A549 (cell line): ENCODE measurements at regions not wholly inside any gene's neighbourhood (a gene's known extent, or its start where the extent isn't known, plus 50 kb on each side); places are given as distances from the start of the nearest gene placed in this dataset.

Experiments
- ATAC-seq, 2 experiments: fragments of 200-7000 bp in 1 of 2; fragments of >200 bp in 1 of 2; cut with Nextera tagmentation in 1 of 2; cut with Tn5 transposase in 1 of 2; 3 replicates each; pipeline versions ENCODE4 v1.8.0 to v1.9.1; 2018 to 2020; ENCODE audit warnings: mild to moderate bottlenecking in 1 of 2, moderate library complexity in 1 of 2
- CTCF ChIA-PET: fragments of 300-600 bp; sonication (Branson Sonifier 250); formaldehyde crosslinking; extraction: SDS; loops from one replicate; lab custom pipeline; 2021; ENCODE audit warnings: antibody characterized with exemption, inconsistent platforms; lab: Yijun Ruan, JAX
- POLR2A ChIA-PET: fragments of 350-600 bp; formaldehyde crosslinking; extraction: SDS; loops from one replicate; lab custom pipeline; 2021; ENCODE audit warnings: antibody characterized with exemption, inconsistent platforms; lab: Yijun Ruan, JAX
- DNase-seq, 2 experiments: peaks; one replicate each; pipeline versions ENCODE4 v3.0.0 to v3.0.0-alpha.2; 2011 to 2016; ENCODE audit warnings: low read depth in 1 of 2, low spot score in 1 of 2
- FAIRE-seq: peaks from 2 replicates; lab custom pipeline; 2011; peaks lifted over from hg19 to GRCh38; lab: Jason Lieb, UNC
- H3K27ac ChIP-seq, 2 experiments: fragments of >200 bp; sonication (Bioruptor Twin); formaldehyde crosslinking; 3 replicates each; pipeline ENCODE4 v1.5.1; 2016 to 2017
- H3K4me1 ChIP-seq: fragments of >200 bp; sonication (Bioruptor Twin); formaldehyde crosslinking; 3 replicates; pipeline ENCODE4 v1.6.1; 2016
- H3K4me2 ChIP-seq: fragments of >200 bp; sonication (Bioruptor Twin); formaldehyde crosslinking; 3 replicates; pipeline ENCODE4 v1.6.1; 2016
- H3K4me3 ChIP-seq: fragments of >200 bp; sonication (Bioruptor Twin); formaldehyde crosslinking; 3 replicates; pipeline ENCODE4 v1.5.1; 2016
- H3K9me3 ChIP-seq: fragments of >200 bp; sonication (Bioruptor Twin); formaldehyde crosslinking; 3 replicates; pipeline ENCODE4 v1.6.1; 2016
- CTCF ChIP-seq: fragments of >200 bp; sonication (Bioruptor Twin); formaldehyde crosslinking; IDR thresholded peaks from 3 replicates; pipeline ENCODE4 v1.5.1; 2016
- FOSL2 ChIP-seq, 2 experiments: fragments of 450-650 bp in 1 of 2; fragments of >200 bp in 1 of 2; sonication (Bioruptor Twin) in 1 of 2; formaldehyde crosslinking; IDR thresholded peaks; 2 replicates each; pipeline versions ENCODE4 v1.5.0 to v1.6.1; 2016 to 2020; ENCODE audit warnings: mild to moderate bottlenecking in 1 of 2, moderate library complexity in 1 of 2
- FOXS1 ChIP-seq: fragments of 250-450 bp; sonication (Bioruptor Pico); IDR thresholded peaks from 2 replicates; pipeline ENCODE4 v1.5.0; 2020; ENCODE audit warnings: mild to moderate bottlenecking, moderate library complexity
- HMGXB4 ChIP-seq: fragments of 250-450 bp; sonication (Bioruptor Pico); IDR thresholded peaks from 2 replicates; pipeline ENCODE4 v1.5.0; 2021; ENCODE audit warnings: mild to moderate bottlenecking, moderate library complexity, borderline replicate concordance
- HOXB13 ChIP-seq: fragments of 250-450 bp; sonication (Bioruptor Pico); IDR thresholded peaks from 2 replicates; pipeline ENCODE4 v1.5.0; 2020; ENCODE audit warnings: low read depth, mild to moderate bottlenecking, moderate library complexity
- HOXB5 ChIP-seq: fragments of 250-450 bp; sonication (Bioruptor Pico); IDR thresholded peaks from 2 replicates; pipeline ENCODE4 v1.5.0; 2020; ENCODE audit warnings: mild to moderate bottlenecking, moderate library complexity
- KDM1A ChIP-seq: fragments of 200-600 bp; sonication (generic); IDR thresholded peaks from 2 replicates; pipeline ENCODE4 v1.6.1; 2016; ENCODE audit warnings: low read depth, mild to moderate bottlenecking
- MYC ChIP-seq: IDR thresholded peaks from 2 replicates; pipeline ENCODE4 v1.6.1; 2012; ENCODE audit warnings: mild to moderate bottlenecking, inconsistent platforms, low read length, improper control_type of control experiment, borderline replicate concordance
- NFE2L2 ChIP-seq: fragments of 150-350 bp; conservative IDR thresholded peaks from 2 replicates; pipeline ENCODE4 v1.6.1; 2014; ENCODE audit warnings: low read length
- NPAS2 ChIP-seq: fragments of 250-450 bp; sonication (Bioruptor Pico); IDR thresholded peaks from 2 replicates; pipeline ENCODE4 v1.8.0; 2022; ENCODE audit warnings: mild to moderate bottlenecking, moderate library complexity, borderline replicate concordance
- PHF8 ChIP-seq: fragments of 200-600 bp; sonication (generic); IDR thresholded peaks from 2 replicates; pipeline ENCODE4 v1.6.1; 2016; ENCODE audit warnings: low read depth, mild to moderate bottlenecking, antibody characterized with exemption, moderate library complexity, borderline replicate concordance
- RAD21 ChIP-seq, 2 experiments: fragments of >200 bp in 1 of 2; sonication (Bioruptor Twin) in 1 of 2; formaldehyde crosslinking in 1 of 2; IDR thresholded peaks in 1 of 2; conservative IDR thresholded peaks in 1 of 2; 2 replicates in 1 of 2; 3 replicates in 1 of 2; pipeline ENCODE4 v1.6.1; 2012 to 2018; ENCODE audit warnings: inconsistent platforms in 1 of 2
- RARB ChIP-seq: fragments of 250-450 bp; sonication (Bioruptor Pico); IDR thresholded peaks from 2 replicates; pipeline ENCODE4 v1.8.0; 2021; ENCODE audit warnings: mild to moderate bottlenecking, moderate library complexity
- RNF2 ChIP-seq: fragments of 200-600 bp; sonication (generic); IDR thresholded peaks from 2 replicates; pipeline ENCODE4 v1.6.1; 2016; ENCODE audit warnings: low read depth, mild to moderate bottlenecking, antibody characterized with exemption, moderate library complexity, borderline replicate concordance
- SMC3 ChIP-seq: fragments of >200 bp; sonication (Bioruptor Twin); formaldehyde crosslinking; IDR thresholded peaks from 3 replicates; pipeline ENCODE4 v1.6.1; 2018; ENCODE audit warnings: inconsistent platforms
- TFCP2L1 ChIP-seq: fragments of 250-450 bp; sonication (Bioruptor Pico); IDR thresholded peaks from 2 replicates; pipeline ENCODE4 v1.5.0; 2021; ENCODE audit warnings: mild to moderate bottlenecking
- TP53 ChIP-seq: fragments of 250-450 bp; sonication (Bioruptor Pico); IDR thresholded peaks from 2 replicates; pipeline ENCODE4 v1.5.0; 2021; ENCODE audit warnings: mild to moderate bottlenecking, moderate library complexity
- ZNF302 ChIP-seq: fragments of 250-450 bp; sonication (Bioruptor Pico); IDR thresholded peaks from 2 replicates; pipeline ENCODE4 v1.9.0; 2021; ENCODE audit warnings: inconsistent platforms, mild to moderate bottlenecking, moderate library complexity
- WGBS: methylation state at CpG from one replicate; pipeline ENCODE4 v1.1.6; 2017; ENCODE audit errors: missing lambda C conversion rate; 5-methylcytosine and 5-hydroxymethylcytosine counted together
- TF ChIP-seq, protein P1 (sequence below): fragments of 200-600 bp; sonication (generic); IDR thresholded peaks from 2 replicates; pipeline ENCODE4 v1.6.1; 2016; ENCODE audit warnings: antibody characterized with exemption, mild to moderate bottlenecking, moderate library complexity
- TF ChIP-seq, protein P2 (sequence below): fragments of 250-450 bp; sonication (Bioruptor Pico); IDR thresholded peaks from 2 replicates; pipeline ENCODE4 v1.5.0; 2020; ENCODE audit warnings: low read depth, mild to moderate bottlenecking, moderate library complexity

- ATAC-seq: no peak
- WGBS: 88% methylated on average over 1 of the region's 1 CpG
Measured at GRCh38 chr5:159402311-159402710, 72.0 kb upstream of the IL12B start.

GRCh38 chr5:159402856-159403255 lies 72.6 kb upstream of the IL12B start:
- no peak for ATAC-seq
- CTCF ChIA-PET: no interaction called here
- no peaks in the 10 kb centered on the region for H3K9me3 ChIP-seq
- no peak overlapping the region for H3K27ac ChIP-seq
- DNase-seq: no peak
- H3K4me2 ChIP-seq: no peak overlapping the region
- no peak for FAIRE-seq
- WGBS: 78% methylated on average over 5 of the region's 5 CpGs
- POLR2A ChIA-PET: no interaction called here
- H3K4me3 ChIP-seq: no peak overlapping the region
- no peaks in the 10 kb centered on the region for H3K4me1 ChIP-seq
- TF ChIP-seq HOXB13 (CRISPR knock-in tag) (no peak), RAD21 (conservative IDR thresholded peaks at IDR 0.05 in 1 of 2, IDR thresholded peaks at IDR 0.05 in 1 of 2) (no peak), FOSL2 (IDR thresholded peaks at IDR 0.05) (no peak), FOSL2 (CRISPR knock-in tag; IDR thresholded peaks at IDR 0.05) (no peak), NPAS2 (no peak), TP53 (CRISPR knock-in tag) (no peak), HMGXB4 (no peak), RARB (CRISPR knock-in tag) (no peak)

More at GRCh38 chr5:159402311-159402710, 72.0 kb upstream of the IL12B start:
- Histone ChIP-seq H3K9me3 (no peaks in the 10 kb centered on the region), H3K4me1 (no peaks in the 10 kb centered on the region), H3K4me3 (no peak overlapping the region), H3K27ac (no peak overlapping the region), H3K4me2 (no peak overlapping the region)
- FAIRE-seq: no peak
- ChIA-PET POLR2A (no interaction called here), CTCF (no interaction called here)
- no peak for DNase-seq
- TF ChIP-seq HOXB13 (CRISPR knock-in tag) (no peak), RAD21 (conservative IDR thresholded peaks at IDR 0.05 in 1 of 2, IDR thresholded peaks at IDR 0.05 in 1 of 2) (no peak), KDM1A (no peak), PHF8 (no peak), SMC3 (no peak), ZNF302 (CRISPR knock-in tag) (no peak), HOXB5 (CRISPR knock-in tag) (no peak), FOXS1 (CRISPR knock-in tag) (no peak), CTCF (no peak), RNF2 (no peak), NFE2L2 (no peak), TFCP2L1 (CRISPR knock-in tag) (no peak), MYC (no peak)
- TF ChIP-seq, protein P1, sequence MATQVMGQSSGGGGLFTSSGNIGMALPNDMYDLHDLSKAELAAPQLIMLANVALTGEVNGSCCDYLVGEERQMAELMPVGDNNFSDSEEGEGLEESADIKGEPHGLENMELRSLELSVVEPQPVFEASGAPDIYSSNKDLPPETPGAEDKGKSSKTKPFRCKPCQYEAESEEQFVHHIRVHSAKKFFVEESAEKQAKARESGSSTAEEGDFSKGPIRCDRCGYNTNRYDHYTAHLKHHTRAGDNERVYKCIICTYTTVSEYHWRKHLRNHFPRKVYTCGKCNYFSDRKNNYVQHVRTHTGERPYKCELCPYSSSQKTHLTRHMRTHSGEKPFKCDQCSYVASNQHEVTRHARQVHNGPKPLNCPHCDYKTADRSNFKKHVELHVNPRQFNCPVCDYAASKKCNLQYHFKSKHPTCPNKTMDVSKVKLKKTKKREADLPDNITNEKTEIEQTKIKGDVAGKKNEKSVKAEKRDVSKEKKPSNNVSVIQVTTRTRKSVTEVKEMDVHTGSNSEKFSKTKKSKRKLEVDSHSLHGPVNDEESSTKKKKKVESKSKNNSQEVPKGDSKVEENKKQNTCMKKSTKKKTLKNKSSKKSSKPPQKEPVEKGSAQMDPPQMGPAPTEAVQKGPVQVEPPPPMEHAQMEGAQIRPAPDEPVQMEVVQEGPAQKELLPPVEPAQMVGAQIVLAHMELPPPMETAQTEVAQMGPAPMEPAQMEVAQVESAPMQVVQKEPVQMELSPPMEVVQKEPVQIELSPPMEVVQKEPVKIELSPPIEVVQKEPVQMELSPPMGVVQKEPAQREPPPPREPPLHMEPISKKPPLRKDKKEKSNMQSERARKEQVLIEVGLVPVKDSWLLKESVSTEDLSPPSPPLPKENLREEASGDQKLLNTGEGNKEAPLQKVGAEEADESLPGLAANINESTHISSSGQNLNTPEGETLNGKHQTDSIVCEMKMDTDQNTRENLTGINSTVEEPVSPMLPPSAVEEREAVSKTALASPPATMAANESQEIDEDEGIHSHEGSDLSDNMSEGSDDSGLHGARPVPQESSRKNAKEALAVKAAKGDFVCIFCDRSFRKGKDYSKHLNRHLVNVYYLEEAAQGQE: no peak
- TF ChIP-seq, protein P2, sequence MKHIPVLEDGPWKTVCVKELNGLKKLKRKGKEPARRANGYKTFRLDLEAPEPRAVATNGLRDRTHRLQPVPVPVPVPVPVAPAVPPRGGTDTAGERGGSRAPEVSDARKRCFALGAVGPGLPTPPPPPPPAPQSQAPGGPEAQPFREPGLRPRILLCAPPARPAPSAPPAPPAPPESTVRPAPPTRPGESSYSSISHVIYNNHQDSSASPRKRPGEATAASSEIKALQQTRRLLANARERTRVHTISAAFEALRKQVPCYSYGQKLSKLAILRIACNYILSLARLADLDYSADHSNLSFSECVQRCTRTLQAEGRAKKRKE: no peak
